Colonic mucosa (tissue), 4 donors: ENCODE measurements at regions not wholly inside any gene's neighbourhood (a gene's known extent, or its start where the extent isn't known, plus 50 kb on each side); places are given as distances from the start of the nearest gene placed in this dataset.

Experiments used
- DNase-seq: peaks from one replicate; pipeline ENCODE4 v3.0.0-alpha.2; 2020
- H3K27ac ChIP-seq: fragments of 200-600 bp; one replicate; pipeline ENCODE4 v1.8.0; 2021
- H3K27me3 ChIP-seq: fragments of 200-600 bp; one replicate; pipeline ENCODE4 v1.8.0; 2021
- H3K36me3 ChIP-seq: fragments of 200-600 bp; one replicate; pipeline ENCODE4 v1.8.0; 2021
- H3K4me1 ChIP-seq: fragments of 200-600 bp; one replicate; pipeline ENCODE4 v1.8.0; 2021; ENCODE audit warnings: mild to moderate bottlenecking
- H3K4me3 ChIP-seq: fragments of 200-600 bp; one replicate; pipeline ENCODE4 v1.8.0; 2021
- H3K9ac ChIP-seq, 2 donors: one replicate each; pipeline ENCODE4 v1.7.0; 2013; ENCODE audit warnings: control low read depth in 2 of 2, low read depth in 2 of 2, low read length in 2 of 2
- H3K9me3 ChIP-seq: fragments of 200-600 bp; one replicate; pipeline ENCODE4 v1.8.0; 2021
- CTCF ChIP-seq: fragments of 200-600 bp; IDR thresholded peaks from one replicate; pipeline ENCODE4 v1.8.0; 2022; ENCODE audit warnings: antibody characterized with exemption, mild to moderate bottlenecking
- intact Hi-C: fragments of 100-400 bp; cut with DNase I; formaldehyde crosslinking; loops from one replicate; pipeline ENCODE4 v1.14.1; 2022
- donor health status: healthy.
- donor health status: DM: no; HTN: no; CAD: no.
- donor health status: DM: no; HTN: no; CAD: no.

GRCh38 chr2:41040782-41041520, 589.1 kb upstream of the SLC8A1 start:
- no peaks in the 10 kb centered on the region for H3K36me3 ChIP-seq
- no peak overlapping the region for H3K9ac ChIP-seq
- no peaks in the 10 kb centered on the region for H3K4me1 ChIP-seq
- DNase-seq: no peak
- no peak overlapping the region for H3K27ac ChIP-seq
- no peaks in the 10 kb centered on the region for H3K27me3 ChIP-seq
- no peak for TF ChIP-seq CTCF
- no peaks in the 10 kb centered on the region for H3K9me3 ChIP-seq
- H3K4me3 ChIP-seq: no peak overlapping the region
- intact Hi-C loops: no loop called here

- intact Hi-C loops: no loop called here
- Histone ChIP-seq H3K4me3 (no peak overlapping the region), H3K4me1 (no peaks in the 10 kb centered on the region), H3K27ac (no peak overlapping the region), H3K27me3 (no peaks in the 10 kb centered on the region), H3K9me3 (no peaks in the 10 kb centered on the region), H3K36me3 (no peaks in the 10 kb centered on the region), H3K9ac (no peak overlapping the region)
- no peak for DNase-seq
- TF ChIP-seq CTCF: no peak
Measured at GRCh38 chr2:41042343-41042742, 590.5 kb upstream of the SLC8A1 start.

DNA sequence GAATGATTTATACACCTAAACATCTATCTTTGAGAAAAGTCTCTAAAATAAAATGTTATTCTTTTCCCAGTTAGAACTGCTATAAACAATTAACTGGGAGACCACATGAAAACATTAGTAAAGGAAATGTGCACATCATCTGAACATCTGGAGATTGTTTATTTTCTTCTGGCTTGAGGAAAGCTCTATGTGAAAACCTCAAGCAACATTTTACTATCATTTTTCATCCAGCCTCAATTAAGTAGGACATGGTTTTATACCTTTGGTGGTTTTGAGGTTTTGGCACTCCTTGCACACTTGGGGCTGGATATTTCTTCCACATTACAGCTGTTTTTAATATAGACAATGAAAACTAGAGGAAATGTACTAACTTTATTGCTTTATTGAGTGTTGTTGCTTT, 609.5 kb upstream of the SLC8A1 start:
- intact Hi-C loops: no loop called here
- DNase-seq: no peak
- Histone ChIP-seq H3K27ac (no peak overlapping the region), H3K36me3 (no peaks in the 10 kb centered on the region), H3K9ac (no peak overlapping the region), H3K4me3 (no peak overlapping the region), H3K27me3 (no peaks in the 10 kb centered on the region), H3K9me3 (no peaks in the 10 kb centered on the region), H3K4me1 (no peaks in the 10 kb centered on the region)
- no peak for TF ChIP-seq CTCF

DNA sequence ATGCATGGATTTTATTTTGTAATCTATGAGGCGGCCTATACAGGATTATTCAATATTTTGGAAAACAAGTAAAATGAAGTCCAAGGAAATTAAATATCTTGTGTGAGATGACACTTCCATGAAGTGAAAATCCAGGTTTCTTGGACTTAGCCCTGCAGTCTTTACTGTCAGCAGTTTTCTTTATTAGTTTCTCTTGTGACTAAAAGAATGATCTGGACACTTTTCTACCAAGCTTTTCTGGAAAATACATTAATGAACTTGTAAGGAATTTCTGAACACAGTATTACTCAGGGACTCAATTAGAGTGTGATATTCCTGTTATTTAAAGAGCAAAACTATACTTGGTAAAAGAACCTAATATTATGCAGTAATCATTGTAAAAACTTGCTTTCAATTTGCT, 610.4 kb upstream of the SLC8A1 start:
- H3K9ac ChIP-seq: no peak overlapping the region
- H3K4me1 ChIP-seq: no peaks in the 10 kb centered on the region
- no peak overlapping the region for H3K4me3 ChIP-seq
- no peaks in the 10 kb centered on the region for H3K27me3 ChIP-seq
- DNase-seq: no peak
- no peaks in the 10 kb centered on the region for H3K36me3 ChIP-seq
- intact Hi-C loops: no loop called here
- no peak for TF ChIP-seq CTCF
- no peaks in the 10 kb centered on the region for H3K9me3 ChIP-seq
- H3K27ac ChIP-seq: no peak overlapping the region

GRCh38 chr2:41066168-41066567, 614.3 kb upstream of the SLC8A1 start:
- Histone ChIP-seq H3K9ac (no peak overlapping the region), H3K27me3 (no peaks in the 10 kb centered on the region), H3K27ac (no peak overlapping the region), H3K36me3 (no peaks in the 10 kb centered on the region), H3K9me3 (no peaks in the 10 kb centered on the region), H3K4me3 (no peak overlapping the region), H3K4me1 (no peaks in the 10 kb centered on the region)
- TF ChIP-seq CTCF: no peak
- DNase-seq: no peak
- intact Hi-C loops: no loop called here
